IMR-90 (cell line): ENCODE measurements at regions not wholly inside any gene's neighbourhood (a gene's known extent, or its start where the extent isn't known, plus 50 kb on each side); places are given as distances from the start of the nearest gene placed in this dataset.

Experiments
- ATAC-seq: fragments of 200-7000 bp; cut with Tn5 transposase; 2 replicates; pipeline ENCODE4 v1.9.1; 2020; ENCODE audit warnings: low read depth, mild to moderate bottlenecking, moderate library complexity
- BruUV-seq: library from RNA; stranded (reverse); fragments of 400-500 nt; replicated peaks from 2 replicates; lab custom pipeline; 2021; lab: Mats Ljungman, UMichigan
- CTCF ChIA-PET: fragments of 300-600 bp; formaldehyde crosslinking; extraction: SDS; loops from one replicate; lab custom pipeline; 2021; ENCODE audit warnings: antibody characterized with exemption; lab: Yijun Ruan, JAX
- POLR2A ChIA-PET: fragments of 300-600 bp; sonication (Branson Sonifier 250); formaldehyde crosslinking; loops from one replicate; lab custom pipeline; 2022; ENCODE audit warnings: antibody characterized with exemption; ENCODE audit not compliant: unreplicated experiment; lab: Charles Lee
- DNase-seq: peaks from one replicate; pipeline ENCODE4 v3.0.0; 2013
- H2AFZ ChIP-seq: replicated peaks from 2 replicates; pipeline ENCODE3; 2013; ENCODE audit warnings: low read length, mild to moderate bottlenecking; ENCODE audit not compliant: poor library complexity
- H2AK5ac ChIP-seq: 2 replicates; pipeline ENCODE4 v1.6.1; 2013; ENCODE audit warnings: low read depth, low read length, inconsistent platforms
- H2AK9ac ChIP-seq: replicated peaks from 2 replicates; pipeline ENCODE3; 2013; ENCODE audit warnings: mild to moderate bottlenecking, low read depth, low read length, moderate library complexity; ENCODE audit not compliant: poor library complexity
- H2BK120ac ChIP-seq: 2 replicates; pipeline ENCODE4 v1.6.1; 2013; ENCODE audit warnings: low read depth, low read length, inconsistent platforms
- H2BK15ac ChIP-seq: 3 replicates; pipeline ENCODE4 v1.6.1; 2013; ENCODE audit warnings: low read depth, low read length, inconsistent platforms
- H2BK20ac ChIP-seq: 2 replicates; pipeline ENCODE4 v1.6.1; 2013; ENCODE audit warnings: low read depth, mild to moderate bottlenecking, inconsistent platforms, low read length, moderate library complexity
- H2BK5ac ChIP-seq: 2 replicates; pipeline ENCODE4 v1.6.1; 2013; ENCODE audit warnings: mild to moderate bottlenecking, low read depth, low read length, inconsistent platforms; ENCODE audit not compliant: poor library complexity, severe bottlenecking
- H3K14ac ChIP-seq: replicated peaks from 2 replicates; pipeline ENCODE4 v1.6.1; 2013; ENCODE audit warnings: low read depth, low read length, inconsistent platforms
- H3K18ac ChIP-seq: 2 replicates; pipeline ENCODE4 v1.6.1; 2013; ENCODE audit warnings: low read depth, low read length, control low read depth
- H3K23ac ChIP-seq: 2 replicates; pipeline ENCODE4 v1.6.1; 2013; ENCODE audit warnings: low read depth, low read length, inconsistent platforms
- H3K27ac ChIP-seq: 2 replicates; pipeline ENCODE4 v1.5.1; 2013; ENCODE audit warnings: mild to moderate bottlenecking, control low read depth, low read length; ENCODE audit not compliant: insufficient read depth
- H3K27me3 ChIP-seq: 2 replicates; pipeline ENCODE4 v1.6.1; 2013; ENCODE audit warnings: low read length; ENCODE audit not compliant: control insufficient read depth, insufficient read depth
- H3K36me3 ChIP-seq: 2 replicates; pipeline ENCODE4 v1.6.1; 2013; ENCODE audit warnings: low read length, mixed read lengths; ENCODE audit not compliant: control insufficient read depth, insufficient read depth
- H3K4ac ChIP-seq: 2 replicates; pipeline ENCODE4 v1.6.1; 2013; ENCODE audit warnings: low read depth, low read length, inconsistent platforms
- H3K4me1 ChIP-seq: 2 replicates; pipeline ENCODE4 v1.6.1; 2013; ENCODE audit warnings: low read length, mixed read lengths; ENCODE audit not compliant: control insufficient read depth, insufficient read depth
- H3K4me2 ChIP-seq: 2 replicates; pipeline ENCODE4 v1.6.1; 2013; ENCODE audit warnings: low read depth, mild to moderate bottlenecking, control low read depth, low read length, moderate library complexity
- H3K4me3 ChIP-seq: 2 replicates; pipeline ENCODE4 v1.5.1; 2013; ENCODE audit warnings: low read depth, mild to moderate bottlenecking, control low read depth, low read length, moderate library complexity; ENCODE audit not compliant: insufficient read depth
- H3K56ac ChIP-seq: 2 replicates; pipeline ENCODE4 v1.6.1; 2013; ENCODE audit warnings: low read length, inconsistent platforms; ENCODE audit not compliant: insufficient read depth; ENCODE audit errors: extremely low read depth
- H3K79me1 ChIP-seq, 2 experiments: 2 replicates each; pipeline ENCODE4 v1.6.1; 2013; ENCODE audit warnings: low read length in 2 of 2, inconsistent platforms in 1 of 2, low read depth in 1 of 2
- H3K9ac ChIP-seq: 2 replicates; pipeline ENCODE4 v1.6.1; 2013; ENCODE audit warnings: low read depth, low read length, control low read depth
- H3K9me1 ChIP-seq: 2 replicates; pipeline ENCODE4 v1.6.1; 2013; ENCODE audit warnings: low read length, inconsistent platforms; ENCODE audit not compliant: insufficient read depth
- H3K9me3 ChIP-seq: 2 replicates; pipeline ENCODE4 v1.6.1; 2013; ENCODE audit warnings: low read length; ENCODE audit not compliant: control insufficient read depth, insufficient read depth
- H4K20me1 ChIP-seq: 2 replicates; pipeline ENCODE4 v1.6.1; 2013; ENCODE audit warnings: low read length, inconsistent platforms; ENCODE audit not compliant: insufficient read depth
- H4K5ac ChIP-seq: 2 replicates; pipeline ENCODE4 v1.6.1; 2013; ENCODE audit warnings: mild to moderate bottlenecking, low read depth, low read length, control low read depth
- H4K8ac ChIP-seq, 2 experiments: 2 replicates each; pipeline ENCODE4 v1.6.1; 2013; ENCODE audit warnings: low read depth in 2 of 2, low read length in 2 of 2, control low read depth in 1 of 2, inconsistent platforms in 1 of 2
- H4K91ac ChIP-seq: 2 replicates; pipeline ENCODE4 v1.6.1; 2013; ENCODE audit warnings: low read depth, low read length, inconsistent platforms; ENCODE audit not compliant: insufficient read depth
- BHLHE40 ChIP-seq: fragments of 150-350 bp; IDR thresholded peaks from 2 replicates; pipeline ENCODE4 v1.6.1; 2016; ENCODE audit warnings: mild to moderate bottlenecking, low read depth, low read length
- CEBPB ChIP-seq: IDR thresholded peaks from 2 replicates; pipeline ENCODE4 v1.6.1; 2012; ENCODE audit warnings: low read depth, low read length, improper control_type of control experiment
- CHD1 ChIP-seq: IDR thresholded peaks from 2 replicates; pipeline ENCODE4 v1.6.1; 2012; ENCODE audit warnings: low read depth, low read length, improper control_type of control experiment
- ELK1 ChIP-seq: fragments of 150-350 bp; IDR thresholded peaks from 2 replicates; pipeline ENCODE4 v1.6.1; 2016; ENCODE audit warnings: low read depth, mild to moderate bottlenecking, low read length, moderate library complexity, borderline replicate concordance
- FOS ChIP-seq: fragments of 150-350 bp; IDR thresholded peaks from 2 replicates; pipeline ENCODE4 v1.6.1; 2016; ENCODE audit warnings: low read depth, low read length
- MAFK ChIP-seq: IDR thresholded peaks from 2 replicates; pipeline ENCODE4 v1.6.1; 2012; ENCODE audit warnings: low read depth, low read length, improper control_type of control experiment
- MAZ ChIP-seq: IDR thresholded peaks from 2 replicates; pipeline ENCODE4 v1.6.1; 2012; ENCODE audit warnings: low read depth, mild to moderate bottlenecking, low read length, improper control_type of control experiment, moderate library complexity, borderline replicate concordance
- MXI1 ChIP-seq: IDR thresholded peaks from 2 replicates; pipeline ENCODE4 v1.6.1; 2012; ENCODE audit warnings: low read depth, mild to moderate bottlenecking, low read length, moderate library complexity, borderline replicate concordance
- NFE2L2 ChIP-seq: fragments of 150-350 bp; IDR thresholded peaks from 2 replicates; pipeline ENCODE4 v1.6.1; 2016; ENCODE audit warnings: low read depth, mild to moderate bottlenecking, low read length
- POLR2A ChIP-seq: IDR thresholded peaks from 2 replicates; pipeline ENCODE4 v1.6.1; 2012; ENCODE audit warnings: mild to moderate bottlenecking, low read depth, low read length
- RAD21 ChIP-seq: IDR thresholded peaks from 2 replicates; pipeline ENCODE4 v1.6.1; 2012; ENCODE audit warnings: low read length, improper control_type of control experiment
- RCOR1 ChIP-seq: IDR thresholded peaks from 2 replicates; pipeline ENCODE4 v1.6.1; 2012; ENCODE audit warnings: mild to moderate bottlenecking, low read length, improper control_type of control experiment; ENCODE audit not compliant: insufficient replicate concordance
- RFX5 ChIP-seq: IDR thresholded peaks from 2 replicates; pipeline ENCODE4 v1.8.0; 2012; ENCODE audit warnings: low read depth, mild to moderate bottlenecking, low read length, moderate library complexity
- SMC3 ChIP-seq: fragments of 150-350 bp; IDR thresholded peaks from 2 replicates; pipeline ENCODE4 v1.6.1; 2016; ENCODE audit warnings: low read depth, mild to moderate bottlenecking, antibody characterized with exemption, low read length, moderate library complexity
- USF2 ChIP-seq: fragments of 150-350 bp; IDR thresholded peaks from 2 replicates; pipeline ENCODE4 v1.6.1; 2017; ENCODE audit warnings: mild to moderate bottlenecking, antibody characterized with exemption, low read length, low read depth
- WGBS, 2 experiments: methylation state at CpG; one replicate each; pipeline versions ENCODE4 v1.1.5 to v1.1.7; 2013; ENCODE audit warnings: missing lambda C conversion rate in 2 of 2; ENCODE audit not compliant: insufficient read length in 1 of 2; ENCODE audit errors: extremely low coverage in 2 of 2; 5-methylcytosine and 5-hydroxymethylcytosine counted together
- dilution Hi-C: fragments of 300-500 bp; cut with HindIII; formaldehyde crosslinking; loops from one replicate; pipeline ENCODE4 v1.14.3; 2018; ENCODE audit warnings: low sequenced_read_pairs; ENCODE audit not compliant: unreplicated experiment
- in situ Hi-C: fragments of 300-500 bp; cut with MboI; formaldehyde crosslinking; loops from 3 replicates; pipeline ENCODE4 v1.14.3; 2019; ENCODE audit warnings: low sequenced_read_pairs, inconsistent platforms, mixed read lengths
- intact Hi-C: fragments of 100-400 bp; cut with micrococcal nuclease; formaldehyde crosslinking; loops from 2 replicates; pipeline ENCODE4 v1.10.0; 2022
- TF ChIP-seq, protein P1 (sequence below): conservative IDR thresholded peaks from 2 replicates; pipeline ENCODE4 v1.5.1; 2012; ENCODE audit warnings: mild to moderate bottlenecking, low read depth, low read length, improper control_type of control experiment

- TF ChIP-seq CEBPB (no peak), MAFK (no peak), CHD1 (no peak), USF2 (no peak), MXI1 (no peak), RFX5 (no peak), NFE2L2 (no peak), FOS (no peak), ELK1 (no peak), POLR2A (no peak), BHLHE40 (no peak), RAD21 (no peak), RCOR1 (no peak), SMC3 (no peak), MAZ (no peak)
- TF ChIP-seq, protein P1, sequence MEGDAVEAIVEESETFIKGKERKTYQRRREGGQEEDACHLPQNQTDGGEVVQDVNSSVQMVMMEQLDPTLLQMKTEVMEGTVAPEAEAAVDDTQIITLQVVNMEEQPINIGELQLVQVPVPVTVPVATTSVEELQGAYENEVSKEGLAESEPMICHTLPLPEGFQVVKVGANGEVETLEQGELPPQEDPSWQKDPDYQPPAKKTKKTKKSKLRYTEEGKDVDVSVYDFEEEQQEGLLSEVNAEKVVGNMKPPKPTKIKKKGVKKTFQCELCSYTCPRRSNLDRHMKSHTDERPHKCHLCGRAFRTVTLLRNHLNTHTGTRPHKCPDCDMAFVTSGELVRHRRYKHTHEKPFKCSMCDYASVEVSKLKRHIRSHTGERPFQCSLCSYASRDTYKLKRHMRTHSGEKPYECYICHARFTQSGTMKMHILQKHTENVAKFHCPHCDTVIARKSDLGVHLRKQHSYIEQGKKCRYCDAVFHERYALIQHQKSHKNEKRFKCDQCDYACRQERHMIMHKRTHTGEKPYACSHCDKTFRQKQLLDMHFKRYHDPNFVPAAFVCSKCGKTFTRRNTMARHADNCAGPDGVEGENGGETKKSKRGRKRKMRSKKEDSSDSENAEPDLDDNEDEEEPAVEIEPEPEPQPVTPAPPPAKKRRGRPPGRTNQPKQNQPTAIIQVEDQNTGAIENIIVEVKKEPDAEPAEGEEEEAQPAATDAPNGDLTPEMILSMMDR, result no peak
- Histone ChIP-seq H4K8ac (no peak overlapping the region), H3K9ac (no peak overlapping the region), H3K56ac (no peak overlapping the region), H3K14ac (no peak overlapping the region), H2BK15ac (no peak overlapping the region), H3K4me2 (no peak overlapping the region), H2BK20ac (no peak overlapping the region), H4K5ac (no peak overlapping the region), H3K9me3 (no peaks in the 10 kb centered on the region), H2AK5ac (no peak overlapping the region), H3K4ac (no peak overlapping the region), H3K4me1 (peaks cover 3% of the 10 kb centered on the region), H3K36me3 (no peaks in the 10 kb centered on the region), H3K9me1 (peaks cover 9% of the 10 kb centered on the region), H2AFZ (no peak overlapping the region), H3K27me3 (peaks cover 3% of the 10 kb centered on the region; the same call in 1 of the 2 replicates), H2AK9ac (no peak overlapping the region), H4K91ac (no peak overlapping the region), H2BK120ac (no peak overlapping the region), H2BK5ac (no peak overlapping the region), H3K18ac (no peak overlapping the region), H3K23ac (no peak overlapping the region), H3K27ac (no peak overlapping the region), H4K20me1 (no peaks in the 10 kb centered on the region), H3K79me1 (no peaks in the 10 kb centered on the region; a peak in 1 of 4 replicates), H3K4me3 (no peak overlapping the region)
- in situ Hi-C loops (no loop called here), intact Hi-C loops (no loop called here), dilution Hi-C loops (no loop called here)
- DNase-seq (no peak), ATAC-seq (no peak)
- WGBS, 2 experiments, result 79% methylated on average over 3 of the region's 10 CpGs; no CpG with 5 or more reads in 1 of the 2 experiments
- ChIA-PET CTCF (interaction anchor here (0.6 to 2.3 kb wide), 2 partner anchors 22 to 1534 kb away, joined by 4 to 11 read pairs; no protein-coding TSS in a partner anchor), POLR2A (no interaction called here)
- BruUV-seq, result no TSS peak
Measured at GRCh38 chr16:17557480-17557879, 86.7 kb upstream of the XYLT1 start.
